Activated CD8-positive, alpha-beta T cell treated with anti-CD3 and anti-CD28 coated beads for 36 hours (primary cell): ENCODE measurements at regions not wholly inside any gene's neighbourhood (a gene's known extent, or its start where the extent isn't known, plus 50 kb on each side); places are given as distances from the start of the nearest gene placed in this dataset.
A peak's percentile ranks its signal among the peaks of the same experiment; 100 is the strongest.
"Not testable (repeated sequence)": the region's sequence is repeated elsewhere in the genome, so short reads cannot be mapped to it uniquely, and the experiment has no call there.

Source experiments
- ATAC-seq: fragments of 200-7000 bp; cut with Tn5 transposase; one replicate; pipeline ENCODE4 v1.10.0; 2021; ENCODE audit warnings: mild to moderate bottlenecking, moderate library complexity
- CTCF ChIA-PET: fragments of 350-600 bp; sonication (Branson Sonifier 250); formaldehyde crosslinking; loops from one replicate; lab custom pipeline; 2021; ENCODE audit warnings: antibody characterized with exemption; lab: Charles Lee
- POLR2A ChIA-PET: fragments of 350-600 bp; sonication (Branson Sonifier 250); formaldehyde crosslinking; loops from one replicate; lab custom pipeline; 2021; ENCODE audit warnings: antibody characterized with exemption; lab: Charles Lee
- DNase-seq: peaks from one replicate; pipeline ENCODE4 v3.0.0-alpha.2; 2020
- H3K27ac Mint-ChIP-seq: one replicate; pipeline ENCODE4 v1.8.0; 2021; ENCODE audit warnings: mild to moderate bottlenecking, mixed read lengths
- H3K27me3 Mint-ChIP-seq: one replicate; pipeline ENCODE4 v1.8.0; 2021; ENCODE audit warnings: mixed read lengths
- H3K36me3 Mint-ChIP-seq: one replicate; pipeline ENCODE4 v1.8.0; 2021; ENCODE audit warnings: low read depth, mixed read lengths
- H3K4me1 Mint-ChIP-seq: one replicate; pipeline ENCODE4 v1.8.0; 2021; ENCODE audit warnings: low read depth, mixed read lengths
- H3K4me3 Mint-ChIP-seq: one replicate; pipeline ENCODE4 v1.8.0; 2021; ENCODE audit warnings: mild to moderate bottlenecking, moderate library complexity, mixed read lengths
- H3K9me3 Mint-ChIP-seq: one replicate; pipeline ENCODE4 v1.8.0; 2021; ENCODE audit warnings: mixed read lengths
- intact Hi-C: fragments of 100-400 bp; cut with micrococcal nuclease; formaldehyde crosslinking; loops from one replicate; pipeline ENCODE4 v1.10.0; 2022
- TF ChIP-seq, protein P1 (sequence below): fragments of 200-600 bp; IDR thresholded peaks from one replicate; pipeline ENCODE4 v1.8.0; 2022; ENCODE audit warnings: antibody characterized with exemption, mild to moderate bottlenecking

- intact Hi-C loops: no loop called here
- Mint-ChIP-seq H3K27ac (no peak overlapping the region), H3K4me1 (no peaks in the 10 kb centered on the region), H3K9me3 (no peaks in the 10 kb centered on the region), H3K4me3 (no peak overlapping the region), H3K36me3 (no peaks in the 10 kb centered on the region), H3K27me3 (no peaks in the 10 kb centered on the region)
- no peak for DNase-seq
- ATAC-seq: no peak
- CTCF ChIA-PET: interaction anchor here (1.7 to 8.4 kb wide), 2 partner anchors 13 to 262 kb away, joined by 3 to 46 read pairs; no protein-coding TSS in a partner anchor
- TF ChIP-seq, protein P1, sequence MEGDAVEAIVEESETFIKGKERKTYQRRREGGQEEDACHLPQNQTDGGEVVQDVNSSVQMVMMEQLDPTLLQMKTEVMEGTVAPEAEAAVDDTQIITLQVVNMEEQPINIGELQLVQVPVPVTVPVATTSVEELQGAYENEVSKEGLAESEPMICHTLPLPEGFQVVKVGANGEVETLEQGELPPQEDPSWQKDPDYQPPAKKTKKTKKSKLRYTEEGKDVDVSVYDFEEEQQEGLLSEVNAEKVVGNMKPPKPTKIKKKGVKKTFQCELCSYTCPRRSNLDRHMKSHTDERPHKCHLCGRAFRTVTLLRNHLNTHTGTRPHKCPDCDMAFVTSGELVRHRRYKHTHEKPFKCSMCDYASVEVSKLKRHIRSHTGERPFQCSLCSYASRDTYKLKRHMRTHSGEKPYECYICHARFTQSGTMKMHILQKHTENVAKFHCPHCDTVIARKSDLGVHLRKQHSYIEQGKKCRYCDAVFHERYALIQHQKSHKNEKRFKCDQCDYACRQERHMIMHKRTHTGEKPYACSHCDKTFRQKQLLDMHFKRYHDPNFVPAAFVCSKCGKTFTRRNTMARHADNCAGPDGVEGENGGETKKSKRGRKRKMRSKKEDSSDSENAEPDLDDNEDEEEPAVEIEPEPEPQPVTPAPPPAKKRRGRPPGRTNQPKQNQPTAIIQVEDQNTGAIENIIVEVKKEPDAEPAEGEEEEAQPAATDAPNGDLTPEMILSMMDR: no peak
- POLR2A ChIA-PET: no interaction called here
Measured at GRCh38 chr3:150232992-150233451, 175.1 kb upstream of the TSC22D2 start.

GRCh38 chr3:150230037-150230436 lies 178.1 kb upstream of the TSC22D2 start:
- DNase-seq (no peak), ATAC-seq (no peak)
- intact Hi-C loops: no loop called here
- Mint-ChIP-seq H3K4me3 (no peak overlapping the region), H3K27me3 (peaks cover 7% of the 10 kb centered on the region), H3K27ac (no peak overlapping the region), H3K36me3 (no peaks in the 10 kb centered on the region), H3K4me1 (no peaks in the 10 kb centered on the region), H3K9me3 (no peaks in the 10 kb centered on the region)
- TF ChIP-seq, protein P1: no peak
- POLR2A ChIA-PET: no interaction called here
- CTCF ChIA-PET: interaction anchor here (1.2 to 8.4 kb wide), 2 partner anchors 19 to 265 kb away, joined by 3 to 46 read pairs; no protein-coding TSS in a partner anchor

DNA sequence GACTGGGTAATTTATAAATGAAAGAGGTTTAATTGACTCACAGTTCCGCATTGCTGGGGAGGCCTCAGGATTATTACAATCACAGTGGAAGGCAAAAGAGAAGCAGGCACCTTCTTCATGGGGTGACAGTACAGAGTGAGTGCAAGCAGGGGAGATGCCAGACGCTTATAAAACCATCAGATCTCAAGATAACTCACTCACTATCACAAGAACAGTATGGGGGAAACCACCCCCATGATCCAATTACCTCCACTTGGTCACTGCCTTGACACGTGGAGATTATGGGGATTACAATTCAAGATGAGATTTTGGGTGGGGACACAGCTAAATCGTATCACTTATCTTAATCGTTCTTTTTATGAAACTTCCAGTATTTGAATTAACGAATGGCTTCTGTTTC lies 179.5 kb upstream of the TSC22D2 start:
- H3K9me3 Mint-ChIP-seq, H3K4me1 Mint-ChIP-seq, ATAC-seq, DNase-seq, H3K4me3 Mint-ChIP-seq, H3K27ac Mint-ChIP-seq, H3K36me3 Mint-ChIP-seq, POLR2A ChIA-PET: not testable (repeated sequence)
- peaks cover 14% of the 10 kb centered on the region for H3K27me3 Mint-ChIP-seq
- CTCF ChIA-PET: interaction anchor here (8.4 kb wide), 1 partner anchor 266 kb away, joined by 46 read pairs; no protein-coding TSS in a partner anchor
- intact Hi-C loops: loop anchor here (5.0 kb wide), 1 partner anchor 269 kb away; no protein-coding TSS in a partner anchor

DNA sequence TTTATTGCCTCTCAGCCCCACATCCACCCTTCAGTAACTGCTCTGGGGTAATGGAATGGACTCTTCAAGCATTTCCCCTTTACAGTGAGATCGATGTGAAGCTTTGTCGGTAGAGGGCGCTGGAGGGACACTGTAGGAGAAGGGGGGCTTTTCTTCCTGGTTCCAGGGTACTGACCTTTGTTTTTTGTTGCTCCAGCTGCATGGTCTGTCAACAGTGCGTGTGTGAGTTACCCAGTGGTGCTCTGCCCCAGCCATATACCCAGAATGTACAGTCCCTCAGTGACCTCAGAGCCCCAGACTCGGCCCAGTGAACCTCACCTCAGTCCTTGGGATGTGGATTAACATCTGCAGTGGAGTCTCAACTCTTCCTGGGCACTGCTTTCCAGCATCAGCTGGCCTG lies 180.3 kb upstream of the TSC22D2 start:
- CTCF ChIA-PET: interaction anchor here (0.9 to 8.4 kb wide), 8 partner anchors 11 to 267 kb away, joined by 3 to 46 read pairs (median 3); no protein-coding TSS in a partner anchor
- Mint-ChIP-seq H3K4me1 (no peaks in the 10 kb centered on the region), H3K27ac (no peak overlapping the region), H3K9me3 (no peaks in the 10 kb centered on the region), H3K4me3 (no peak overlapping the region), H3K27me3 (peaks cover 18% of the 10 kb centered on the region), H3K36me3 (no peaks in the 10 kb centered on the region)
- POLR2A ChIA-PET: no interaction called here
- peak; percentile 77 for ATAC-seq
- intact Hi-C loops: loop anchor here (5.0 kb wide), 1 partner anchor 269 kb away; no protein-coding TSS in a partner anchor
- TF ChIP-seq, protein P1: peak; percentile 75
- peak; percentile 78 for DNase-seq

DNA sequence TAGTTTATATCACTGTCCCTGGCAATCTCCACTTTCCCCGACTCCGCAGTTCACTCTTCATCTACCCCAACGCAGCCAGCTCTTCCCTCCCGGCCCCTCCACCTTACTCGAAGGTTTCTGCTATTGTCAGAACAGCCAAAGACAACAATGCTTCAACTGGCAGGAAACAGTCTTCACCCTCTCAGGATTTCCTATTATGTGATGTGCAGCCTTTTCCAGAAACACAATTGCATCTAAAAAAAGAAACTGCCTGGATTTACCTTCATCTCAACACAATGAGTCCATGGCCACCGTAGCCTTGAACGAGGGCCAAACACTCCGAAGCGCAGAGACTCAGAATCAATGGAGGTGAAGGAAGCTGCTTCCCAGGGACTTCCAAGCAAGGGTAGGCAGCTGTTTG lies 182.1 kb upstream of the TSC22D2 start:
- TF ChIP-seq, protein P1: no peak
- Mint-ChIP-seq H3K4me3 (no peak overlapping the region), H3K36me3 (no peaks in the 10 kb centered on the region), H3K27ac (no peak overlapping the region), H3K27me3 (peaks cover 29% of the 10 kb centered on the region), H3K4me1 (peaks cover 2% of the 10 kb centered on the region), H3K9me3 (no peaks in the 10 kb centered on the region)
- intact Hi-C loops: loop anchor here (5.0 kb wide), 1 partner anchor 271 kb away; no protein-coding TSS in a partner anchor
- ChIA-PET CTCF (interaction anchor here (0.7 to 8.4 kb wide), 2 partner anchors 269 to 870 kb away, joined by 3 to 46 read pairs; no protein-coding TSS in a partner anchor), POLR2A (no interaction called here)
- ATAC-seq: no peak
- no peak for DNase-seq
